Common myeloid progenitor, CD34-positive (primary cell): ENCODE measurements at regions not wholly inside any gene's neighbourhood (a gene's known extent, or its start where the extent isn't known, plus 50 kb on each side); places are given as distances from the start of the nearest gene placed in this dataset.
A peak's percentile ranks its signal among the peaks of the same experiment; 100 is the strongest.

Experiments
- CTCF ChIA-PET: fragments of 350-600 bp; sonication (Branson Sonifier 250); formaldehyde crosslinking; loops from one replicate; lab custom pipeline; 2021; ENCODE audit warnings: antibody characterized with exemption; lab: Charles Lee
- POLR2A ChIA-PET: fragments of 350-600 bp; sonication (Branson Sonifier 250); formaldehyde crosslinking; loops from one replicate; lab custom pipeline; 2021; ENCODE audit warnings: antibody characterized with exemption; lab: Charles Lee
- DNase-seq, 3 donors: peaks; one replicate each; pipeline versions ENCODE4 v3.0.0 to v3.0.0-alpha.2; 2013
- H3K27ac ChIP-seq, 2 experiments: 1 replicate in 1 of 2; 2 replicates in 1 of 2; pipeline ENCODE4 v1.7.0; 2013; ENCODE audit warnings: inconsistent platforms in 2 of 2, low read length in 2 of 2, mild to moderate bottlenecking in 2 of 2, low read depth in 1 of 2, moderate library complexity in 1 of 2; ENCODE audit not compliant: severe bottlenecking in 2 of 2, insufficient read depth in 1 of 2, poor library complexity in 1 of 2
- H3K27me3 ChIP-seq, 5 experiments: replicated peaks in 2 of 5; 1 replicate in 3 of 5; 2 replicates in 2 of 5; pipeline versions ENCODE4 v1.6.1 to v1.7.0; 2013; ENCODE audit warnings: low read length in 4 of 5, mild to moderate bottlenecking in 2 of 5, moderate library complexity in 2 of 5, inconsistent platforms in 1 of 5; ENCODE audit not compliant: insufficient read depth in 5 of 5, control insufficient read depth in 4 of 5
- H3K36me3 ChIP-seq, 4 experiments: 1 replicate in 2 of 4; 2 replicates in 2 of 4; pipeline versions ENCODE4 v1.6.1 to v1.7.0; 2013; ENCODE audit warnings: low read length in 3 of 4, control low read depth in 1 of 4, mild to moderate bottlenecking in 1 of 4; ENCODE audit not compliant: control insufficient read depth in 4 of 4, insufficient read depth in 4 of 4
- H3K4me1 ChIP-seq, 4 experiments: 1 replicate in 3 of 4; 2 replicates in 1 of 4; pipeline versions ENCODE4 v1.6.1 to v1.7.1; 2013; ENCODE audit warnings: low read length in 3 of 4, mild to moderate bottlenecking in 3 of 4, control low read depth in 1 of 4, inconsistent platforms in 1 of 4, moderate library complexity in 1 of 4; ENCODE audit not compliant: control insufficient read depth in 4 of 4, insufficient read depth in 4 of 4; ENCODE audit errors: control extremely low read depth in 1 of 4
- H3K4me3 ChIP-seq, 7 experiments: 1 replicate in 4 of 7; 2 replicates in 3 of 7; pipeline versions ENCODE4 v1.5.1 to v1.7.0; 2013; ENCODE audit warnings: mild to moderate bottlenecking in 7 of 7, low read length in 6 of 7, moderate library complexity in 6 of 7, inconsistent platforms in 2 of 7, low read depth in 2 of 7, control low read depth in 1 of 7; ENCODE audit not compliant: insufficient read depth in 4 of 7, control insufficient read depth in 1 of 7; ENCODE audit errors: extremely low read depth in 1 of 7
- H3K9me3 ChIP-seq, 5 experiments: 1 replicate in 4 of 5; 2 replicates in 1 of 5; pipeline versions ENCODE4 v1.6.1 to v1.7.1; 2013; ENCODE audit warnings: low read length in 4 of 5, mild to moderate bottlenecking in 2 of 5, inconsistent platforms in 1 of 5, low read depth in 1 of 5, moderate library complexity in 1 of 5; ENCODE audit not compliant: control insufficient read depth in 4 of 5, insufficient read depth in 2 of 5; ENCODE audit errors: control extremely low read depth in 1 of 5
- WGBS: methylation state at CpG from one replicate; pipeline ENCODE4 v1.1.5; 2013; ENCODE audit not compliant: insufficient coverage; 5-methylcytosine and 5-hydroxymethylcytosine counted together

- H3K36me3 ChIP-seq, result no peaks in the 10 kb centered on the region
- H3K27me3 ChIP-seq, result peaks cover 0 to 2% (median 0%) of the 10 kb centered on the region in 5 experiments
- CTCF ChIA-PET, result interaction anchor here (1.1 kb wide), 1 partner anchor 9 kb away, joined by 3 read pairs; no protein-coding TSS in a partner anchor
- no peaks in the 10 kb centered on the region for H3K4me1 ChIP-seq
- no peak for DNase-seq
- peaks cover 0 to 2% (median 0%) of the 10 kb centered on the region in 5 experiments for H3K9me3 ChIP-seq
- no peak overlapping the region for H3K4me3 ChIP-seq
- H3K27ac ChIP-seq, result no peak overlapping the region
- POLR2A ChIA-PET, result no interaction called here
- no CpG with 5 or more reads among the region's 2 CpGs for WGBS
These were observed 90.2 kb upstream of the CCDC112 start for GRCh38 chr5:115386657-115387056.

- no peak for DNase-seq
- H3K4me3 ChIP-seq, result no peak overlapping the region
- ChIA-PET CTCF (interaction anchor here (0.8 to 1.3 kb wide), 2 partner anchors 10 to 39 kb away, joined by 3 read pairs; no protein-coding TSS in a partner anchor), POLR2A (no interaction called here)
- H3K27me3 ChIP-seq, result peaks cover 0 to 2% (median 0%) of the 10 kb centered on the region in 5 experiments
- no peaks in the 10 kb centered on the region for H3K4me1 ChIP-seq
- no peaks in the 10 kb centered on the region for H3K36me3 ChIP-seq
- H3K9me3 ChIP-seq, result no peaks in the 10 kb centered on the region
- 88% methylated on average over 1 of the region's 1 CpG for WGBS
- H3K27ac ChIP-seq, result no peak overlapping the region
These were observed 88.3 kb upstream of the CCDC112 start for GRCh38 chr5:115384587-115385375.

- Histone ChIP-seq H3K36me3 (no peaks in the 10 kb centered on the region), H3K4me1 (no peaks in the 10 kb centered on the region), H3K4me3 (no peak overlapping the region), H3K9me3 (no peaks in the 10 kb centered on the region), H3K27ac (no peak overlapping the region), H3K27me3 (peaks cover 0 to 2% (median 0%) of the 10 kb centered on the region in 5 experiments)
- WGBS, result 100% methylated on average over 1 of the region's 1 CpG
- ChIA-PET CTCF (no interaction called here), POLR2A (no interaction called here)
- DNase-seq, result no peak
These were observed 86.5 kb upstream of the CCDC112 start for GRCh38 chr5:115382989-115383388.

- CTCF ChIA-PET, result no interaction called here
- DNase-seq, result no peak
- WGBS, result 94% methylated on average over 3 of the region's 4 CpGs
- Histone ChIP-seq H3K27ac (no peak overlapping the region), H3K4me3 (no peak overlapping the region), H3K27me3 (peaks cover 0 to 2% (median 0%) of the 10 kb centered on the region in 5 experiments), H3K9me3 (no peaks in the 10 kb centered on the region), H3K36me3 (no peaks in the 10 kb centered on the region), H3K4me1 (no peaks in the 10 kb centered on the region)
- POLR2A ChIA-PET, result no interaction called here
These were observed 85.6 kb upstream of the CCDC112 start for GRCh38 chr5:115381911-115382662.

GRCh38 chr5:115379622-115380344 is 83.3 kb upstream of the CCDC112 start:
- Histone ChIP-seq H3K9me3 (no peaks in the 10 kb centered on the region), H3K27ac (no peak overlapping the region), H3K4me1 (no peaks in the 10 kb centered on the region), H3K36me3 (no peaks in the 10 kb centered on the region), H3K4me3 (no peak overlapping the region), H3K27me3 (peaks cover 0 to 2% (median 0%) of the 10 kb centered on the region in 5 experiments)
- DNase-seq, result peak in 1 of 3 donors; percentile 6
- CTCF ChIA-PET, result interaction anchor here (1.0 kb wide), 1 partner anchor 14 kb away, joined by 3 read pairs; no protein-coding TSS in a partner anchor
- POLR2A ChIA-PET, result no interaction called here
- WGBS, result 82% methylated on average over 7 of the region's 8 CpGs

DNA sequence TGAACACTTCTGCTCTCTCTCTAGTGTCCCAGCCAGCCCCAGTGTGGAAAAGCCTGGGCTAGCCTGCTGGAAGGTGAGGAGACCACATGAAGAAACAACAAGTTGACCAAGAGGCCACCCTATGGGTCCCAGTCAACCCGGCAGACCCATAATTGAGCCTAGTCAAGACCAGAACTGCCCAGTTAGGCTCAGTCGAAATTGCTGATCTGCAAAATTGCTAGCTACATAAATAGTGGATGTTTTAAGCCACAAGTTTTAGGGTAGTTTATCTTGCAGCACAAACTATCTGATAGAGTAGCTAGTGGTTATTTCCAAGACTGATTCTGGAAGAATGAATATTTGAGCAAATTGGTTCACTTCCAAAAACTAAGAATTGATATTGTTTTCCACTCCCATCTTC is 82.3 kb upstream of the CCDC112 start:
- ChIA-PET POLR2A (no interaction called here), CTCF (interaction anchor here (1.2 kb wide), 1 partner anchor 8 kb away, joined by 3 read pairs; no protein-coding TSS in a partner anchor)
- no peak for DNase-seq
- Histone ChIP-seq H3K4me1 (no peaks in the 10 kb centered on the region), H3K9me3 (no peaks in the 10 kb centered on the region), H3K4me3 (no peak overlapping the region), H3K36me3 (no peaks in the 10 kb centered on the region), H3K27ac (no peak overlapping the region), H3K27me3 (peaks cover 0 to 2% (median 0%) of the 10 kb centered on the region in 5 experiments)
- WGBS, result 100% methylated on average over 2 of the region's 2 CpGs
